H9 (cell line): ENCODE measurements at regions not wholly inside any gene's neighbourhood (a gene's known extent, or its start where the extent isn't known, plus 50 kb on each side); places are given as distances from the start of the nearest gene placed in this dataset.

Experiments used
- DNase-seq: peaks from one replicate; pipeline ENCODE4 v3.0.0-alpha.2; 2017
- H2AFZ ChIP-seq: one replicate; pipeline ENCODE4 v1.6.1; 2013; ENCODE audit warnings: mild to moderate bottlenecking, low read length, control low read depth, moderate library complexity
- H2AK5ac ChIP-seq: 2 replicates; pipeline ENCODE4 v1.6.1; 2013; ENCODE audit warnings: low read length, control low read depth, mixed read lengths; ENCODE audit not compliant: insufficient read length
- H2BK120ac ChIP-seq: one replicate; pipeline ENCODE4 v1.6.1; 2013; ENCODE audit warnings: low read depth, mild to moderate bottlenecking, low read length, control low read depth, inconsistent platforms; ENCODE audit not compliant: poor library complexity, severe bottlenecking
- H2BK12ac ChIP-seq: 2 replicates; pipeline ENCODE4 v1.6.1; 2013; ENCODE audit warnings: low read length, control low read depth, mixed read lengths, low read depth; ENCODE audit not compliant: insufficient read length
- H2BK15ac ChIP-seq: 2 replicates; pipeline ENCODE4 v1.6.1; 2013; ENCODE audit warnings: low read depth, low read length, control low read depth
- H2BK20ac ChIP-seq: one replicate; pipeline ENCODE4 v1.6.1; 2013; ENCODE audit warnings: low read depth, mild to moderate bottlenecking, low read length, control low read depth, inconsistent platforms; ENCODE audit not compliant: poor library complexity, severe bottlenecking
- H2BK5ac ChIP-seq: 2 replicates; pipeline ENCODE4 v1.6.1; 2013; ENCODE audit warnings: low read length, control low read depth, mixed read lengths; ENCODE audit not compliant: insufficient read length
- H3K14ac ChIP-seq: 2 replicates; pipeline ENCODE4 v1.6.1; 2013; ENCODE audit warnings: low read length, control low read depth; ENCODE audit not compliant: insufficient read depth
- H3K18ac ChIP-seq: 2 replicates; pipeline ENCODE4 v1.6.1; 2013; ENCODE audit warnings: low read depth, mild to moderate bottlenecking, mixed read lengths, low read length, control low read depth; ENCODE audit not compliant: insufficient read length
- H3K23ac ChIP-seq: 2 replicates; pipeline ENCODE4 v1.6.1; 2013; ENCODE audit warnings: low read length, control low read depth, mixed read lengths, low read depth; ENCODE audit not compliant: insufficient read length
- H3K23me2 ChIP-seq: 2 replicates; pipeline ENCODE4 v1.6.1; 2013; ENCODE audit warnings: low read depth, mild to moderate bottlenecking, mixed read lengths, low read length, control low read depth; ENCODE audit not compliant: insufficient read length, poor library complexity, severe bottlenecking
- H3K27ac ChIP-seq: 2 replicates; pipeline ENCODE4 v1.5.1; 2013; ENCODE audit warnings: low read length, control low read depth, mixed read lengths, low read depth; ENCODE audit not compliant: insufficient read length
- H3K27me3 ChIP-seq: 2 replicates; pipeline ENCODE4 v1.6.1; 2013; ENCODE audit warnings: low read length, control low read depth, inconsistent platforms; ENCODE audit not compliant: insufficient read depth
- H3K4ac ChIP-seq: 2 replicates; pipeline ENCODE4 v1.6.1; 2013; ENCODE audit warnings: low read depth, mild to moderate bottlenecking, control low read depth, inconsistent platforms, low read length, moderate library complexity
- H3K4me1 ChIP-seq: 2 replicates; pipeline ENCODE4 v1.6.1; 2013; ENCODE audit warnings: low read length, control low read depth, inconsistent platforms; ENCODE audit not compliant: insufficient read depth
- H3K4me2 ChIP-seq: 2 replicates; pipeline ENCODE4 v1.6.1; 2013; ENCODE audit warnings: low read length, control low read depth, mixed read lengths; ENCODE audit not compliant: insufficient read length, insufficient read depth
- H3K56ac ChIP-seq: 2 replicates; pipeline ENCODE4 v1.6.1; 2013; ENCODE audit warnings: low read depth, mild to moderate bottlenecking, mixed read lengths, low read length, control low read depth; ENCODE audit not compliant: insufficient read length
- H3K79me1 ChIP-seq: 2 replicates; pipeline ENCODE4 v1.6.1; 2013; ENCODE audit warnings: low read depth, mild to moderate bottlenecking, moderate library complexity, low read length, control low read depth, inconsistent platforms; ENCODE audit not compliant: insufficient read depth, poor library complexity, severe bottlenecking
- H3K79me2 ChIP-seq: 2 replicates; pipeline ENCODE4 v1.6.1; 2013; ENCODE audit warnings: low read length, control low read depth, inconsistent platforms; ENCODE audit not compliant: insufficient read depth
- H3K9ac ChIP-seq: 2 replicates; pipeline ENCODE4 v1.6.1; 2013; ENCODE audit warnings: low read length, control low read depth, mixed read lengths; ENCODE audit not compliant: insufficient read length; ENCODE audit errors: extremely low read depth
- H3K9me3 ChIP-seq: one replicate; pipeline ENCODE4 v1.6.1; 2013; ENCODE audit warnings: low read depth, low read length, inconsistent platforms; ENCODE audit not compliant: control insufficient read depth
- H3T11ph ChIP-seq: one replicate; pipeline ENCODE4 v1.6.1; 2013; ENCODE audit warnings: mild to moderate bottlenecking, low read length, control low read depth, inconsistent platforms
- H4K20me1 ChIP-seq: one replicate; pipeline ENCODE4 v1.6.1; 2013; ENCODE audit not compliant: control insufficient read depth, insufficient read length, insufficient read depth
- H4K5ac ChIP-seq: 2 replicates; pipeline ENCODE4 v1.6.1; 2013; ENCODE audit warnings: low read depth, mild to moderate bottlenecking, mixed read lengths, low read length, control low read depth; ENCODE audit not compliant: insufficient read length
- H4K8ac ChIP-seq: replicated peaks from 2 replicates; pipeline ENCODE4 v1.6.1; 2013; ENCODE audit warnings: low read length, control low read depth, mixed read lengths, low read depth; ENCODE audit not compliant: insufficient read length
- H4K91ac ChIP-seq: 2 replicates; pipeline ENCODE4 v1.6.1; 2013; ENCODE audit warnings: low read depth, mild to moderate bottlenecking, moderate library complexity, mixed read lengths, low read length, control low read depth; ENCODE audit not compliant: insufficient read length
- H3K27ac Mint-ChIP-seq, 3 experiments: 2 replicates in 2 of 3; 3 replicates in 1 of 3; pipeline ENCODE4 v1.8.0; 2020 to 2021; ENCODE audit warnings: mixed read lengths in 3 of 3, mild to moderate bottlenecking in 1 of 3, moderate library complexity in 1 of 3
- H3K27me3 Mint-ChIP-seq: 2 replicates; pipeline ENCODE4 v1.8.0; 2021; ENCODE audit warnings: low read depth, mild to moderate bottlenecking, moderate library complexity, mixed read lengths
- H3K36me3 Mint-ChIP-seq, 3 experiments: 2 replicates in 2 of 3; 3 replicates in 1 of 3; pipeline ENCODE4 v1.8.0; 2020 to 2021; ENCODE audit warnings: low read depth in 3 of 3, mixed read lengths in 3 of 3; ENCODE audit not compliant: insufficient read depth in 1 of 3
- H3K4me1 Mint-ChIP-seq, 2 experiments: 2 replicates each; pipeline ENCODE4 v1.8.0; 2020; ENCODE audit warnings: mixed read lengths in 2 of 2
- H3K4me3 Mint-ChIP-seq, 2 experiments: 2 replicates in 1 of 2; 3 replicates in 1 of 2; pipeline ENCODE4 v1.8.0; 2020 to 2021; ENCODE audit warnings: mild to moderate bottlenecking in 2 of 2, mixed read lengths in 2 of 2, moderate library complexity in 1 of 2
- H3K9me3 Mint-ChIP-seq, 2 experiments: 2 replicates in 1 of 2; 3 replicates in 1 of 2; pipeline ENCODE4 v1.8.0; 2020; ENCODE audit warnings: mild to moderate bottlenecking in 2 of 2, mixed read lengths in 2 of 2, moderate library complexity in 1 of 2
- WGBS: extraction: QIAGEN DNeasy Blood & Tissue Kit; methylation state at CpG from one replicate; pipeline ENCODE4 v1.1.7; 2013; ENCODE audit warnings: missing lambda C conversion rate, low lambda C conversion rate, mixed read lengths; ENCODE audit not compliant: insufficient read length; ENCODE audit errors: extremely low coverage; 5-methylcytosine and 5-hydroxymethylcytosine counted together
- TF ChIP-seq, protein P1 (sequence below): fragments of 200-600 bp; sonication (generic); conservative IDR thresholded peaks from 3 replicates; pipeline ENCODE4 v1.8.0; 2021; ENCODE audit warnings: antibody characterized with exemption, mild to moderate bottlenecking

DNA sequence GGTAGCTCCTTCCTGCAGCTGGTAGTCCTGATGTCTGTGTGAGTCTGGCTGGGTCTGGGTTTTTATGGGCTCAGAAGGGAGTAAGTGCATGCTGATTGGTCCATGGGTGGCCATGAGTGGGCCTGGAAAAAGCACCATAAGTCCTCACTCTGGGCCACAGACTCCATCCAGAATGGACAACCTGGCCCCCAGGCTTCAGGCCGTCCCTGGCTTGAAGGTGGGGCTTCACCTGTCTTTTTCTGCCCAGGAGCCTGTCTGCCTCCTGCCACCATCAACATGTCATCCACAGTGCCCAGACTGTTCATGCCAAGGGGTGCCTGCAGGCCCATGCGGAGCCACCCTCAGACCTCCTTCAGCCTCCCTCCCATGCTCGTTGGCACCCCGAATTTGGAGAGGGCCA, 620.0 kb downstream of the RAPGEF2 start:
- no peaks in the 10 kb centered on the region for H3K79me2 ChIP-seq
- H3K14ac ChIP-seq, result no peak overlapping the region; the same call in 1 of the 2 replicates
- H3K27ac ChIP-seq, result no peak overlapping the region
- no peak overlapping the region for H3K56ac ChIP-seq
- no peak overlapping the region for H2AK5ac ChIP-seq
- H3K9ac ChIP-seq, result no peak overlapping the region
- H3K9me3 ChIP-seq, result no peaks in the 10 kb centered on the region
- H2BK5ac ChIP-seq, result no peak overlapping the region
- H4K5ac ChIP-seq, result no peak overlapping the region
- H3K27me3 Mint-ChIP-seq, result no peaks in the 10 kb centered on the region
- no peak overlapping the region for H3K27ac Mint-ChIP-seq
- no peak overlapping the region for H2AFZ ChIP-seq
- no peak overlapping the region for H3K23ac ChIP-seq
- no peak overlapping the region for H2BK120ac ChIP-seq
- H3K4me1 Mint-ChIP-seq, result peaks cover 3 to 4% of the 10 kb centered on the region in 2 experiments; a peak in 2 of 4 replicates
- H3K36me3 Mint-ChIP-seq, result no peaks in the 10 kb centered on the region
- H4K20me1 ChIP-seq, result no peaks in the 10 kb centered on the region
- no CpG with 5 or more reads among the region's 4 CpGs for WGBS
- no peak overlapping the region for H3K18ac ChIP-seq
- H2BK12ac ChIP-seq, result no peak overlapping the region
- no peak overlapping the region for H3K4ac ChIP-seq
- no peak overlapping the region for H3K4me3 Mint-ChIP-seq
- no peaks in the 10 kb centered on the region for H3K27me3 ChIP-seq
- DNase-seq, result no peak
- H3T11ph ChIP-seq, result no peak overlapping the region
- H3K9me3 Mint-ChIP-seq, result no peaks in the 10 kb centered on the region; a peak in 1 of 5 replicates
- H4K91ac ChIP-seq, result no peak overlapping the region
- H3K4me2 ChIP-seq, result no peak overlapping the region
- H2BK15ac ChIP-seq, result no peak overlapping the region; the same call in 1 of the 2 replicates
- H3K23me2 ChIP-seq, result no peaks in the 10 kb centered on the region
- H4K8ac ChIP-seq, result no peak overlapping the region
- no peak overlapping the region for H2BK20ac ChIP-seq
- TF ChIP-seq, protein P1, sequence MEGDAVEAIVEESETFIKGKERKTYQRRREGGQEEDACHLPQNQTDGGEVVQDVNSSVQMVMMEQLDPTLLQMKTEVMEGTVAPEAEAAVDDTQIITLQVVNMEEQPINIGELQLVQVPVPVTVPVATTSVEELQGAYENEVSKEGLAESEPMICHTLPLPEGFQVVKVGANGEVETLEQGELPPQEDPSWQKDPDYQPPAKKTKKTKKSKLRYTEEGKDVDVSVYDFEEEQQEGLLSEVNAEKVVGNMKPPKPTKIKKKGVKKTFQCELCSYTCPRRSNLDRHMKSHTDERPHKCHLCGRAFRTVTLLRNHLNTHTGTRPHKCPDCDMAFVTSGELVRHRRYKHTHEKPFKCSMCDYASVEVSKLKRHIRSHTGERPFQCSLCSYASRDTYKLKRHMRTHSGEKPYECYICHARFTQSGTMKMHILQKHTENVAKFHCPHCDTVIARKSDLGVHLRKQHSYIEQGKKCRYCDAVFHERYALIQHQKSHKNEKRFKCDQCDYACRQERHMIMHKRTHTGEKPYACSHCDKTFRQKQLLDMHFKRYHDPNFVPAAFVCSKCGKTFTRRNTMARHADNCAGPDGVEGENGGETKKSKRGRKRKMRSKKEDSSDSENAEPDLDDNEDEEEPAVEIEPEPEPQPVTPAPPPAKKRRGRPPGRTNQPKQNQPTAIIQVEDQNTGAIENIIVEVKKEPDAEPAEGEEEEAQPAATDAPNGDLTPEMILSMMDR, result no peak
- no peaks in the 10 kb centered on the region for H3K79me1 ChIP-seq
- H3K4me1 ChIP-seq, result no peaks in the 10 kb centered on the region
